Activated T-cell treated with anti-CD3 and anti-CD28 coated beads, Interleukin-2, amount 50 U/mL, for 72 hours (primary cell): ENCODE measurements at regions not wholly inside any gene's neighbourhood (a gene's known extent, or its start where the extent isn't known, plus 50 kb on each side); places are given as distances from the start of the nearest gene placed in this dataset.

ENCODE experiments used
- ATAC-seq, 2 donors: fragments of 150-1000 bp; cut with Tn5 transposase; replicated peaks in 1 of 2; 2 replicates each; pipeline ENCODE4 v1.10.0; 2021; ENCODE audit warnings: moderate library complexity in 2 of 2, mild to moderate bottlenecking in 1 of 2
- DNase-seq, 2 donors: peaks; one replicate each; pipeline ENCODE4 v3.0.0; 2021 to 2022; ENCODE audit warnings: mixed read lengths in 1 of 2
- H3K27ac Mint-ChIP-seq: one replicate; pipeline ENCODE4 v1.8.0; 2022; ENCODE audit warnings: mild to moderate bottlenecking, moderate library complexity, mixed read lengths
- H3K27me3 Mint-ChIP-seq: one replicate; pipeline ENCODE4 v1.8.0; 2022; ENCODE audit warnings: low read depth, mixed read lengths
- H3K36me3 Mint-ChIP-seq, 2 donors: one replicate each; pipeline ENCODE4 v1.8.0; 2022; ENCODE audit warnings: mixed read lengths in 2 of 2, mild to moderate bottlenecking in 1 of 2; ENCODE audit not compliant: insufficient read depth in 2 of 2
- H3K4me1 Mint-ChIP-seq: one replicate; pipeline ENCODE4 v1.8.0; 2022; ENCODE audit warnings: low read depth, mixed read lengths
- H3K4me3 Mint-ChIP-seq, 2 donors: one replicate each; pipeline ENCODE4 v1.8.0; 2022; ENCODE audit warnings: mild to moderate bottlenecking in 2 of 2, mixed read lengths in 2 of 2, moderate library complexity in 2 of 2
- H3K9me3 Mint-ChIP-seq, 2 donors: one replicate each; pipeline ENCODE4 v1.8.0; 2022; ENCODE audit warnings: mixed read lengths in 2 of 2

- Mint-ChIP-seq H3K4me3 (peak overlapping the region; percentile 46 to 76), H3K9me3 (peaks cover 0 to 4% of the 10 kb centered on the region in 2 donors), H3K27me3 (peaks cover 33% of the 10 kb centered on the region), H3K36me3 (peaks cover 0 to 8% of the 10 kb centered on the region in 2 donors), H3K27ac (peak overlapping the region; percentile 98), H3K4me1 (peaks cover 34% of the 10 kb centered on the region)
- DNase-seq (peak in 1 of 2 donors; percentile 3), ATAC-seq (peak; percentile 81 to 86)
These were observed 169.9 kb downstream of the NNT start for GRCh38 chr5:43772764-43773477.

GRCh38 chr5:43772458-43772763 lies 169.4 kb downstream of the NNT start:
- peaks cover 0 to 4% of the 10 kb centered on the region in 2 donors for H3K9me3 Mint-ChIP-seq
- H3K27ac Mint-ChIP-seq: peak overlapping the region; percentile 98
- DNase-seq: no peak
- H3K4me3 Mint-ChIP-seq: peak overlapping the region; percentile 46 to 76
- H3K36me3 Mint-ChIP-seq: peaks cover 0 to 8% of the 10 kb centered on the region in 2 donors
- H3K4me1 Mint-ChIP-seq: peaks cover 34% of the 10 kb centered on the region
- no peak for ATAC-seq
- H3K27me3 Mint-ChIP-seq: peaks cover 28% of the 10 kb centered on the region

GRCh38 chr5:43771611-43772031 lies 168.6 kb downstream of the NNT start:
- peak; percentile 50 to 53 for ATAC-seq
- H3K9me3 Mint-ChIP-seq: peaks cover 0 to 3% of the 10 kb centered on the region in 2 donors
- H3K4me1 Mint-ChIP-seq: peaks cover 34% of the 10 kb centered on the region
- H3K27me3 Mint-ChIP-seq: peaks cover 23% of the 10 kb centered on the region
- DNase-seq: peak in 1 of 2 donors; percentile 2
- H3K27ac Mint-ChIP-seq: peak overlapping the region; percentile 58
- peaks cover 0 to 8% of the 10 kb centered on the region in 2 donors for H3K36me3 Mint-ChIP-seq
- H3K4me3 Mint-ChIP-seq: no peak overlapping the region

- Mint-ChIP-seq H3K36me3 (peaks cover 0 to 8% of the 10 kb centered on the region in 2 donors), H3K27me3 (peaks cover 11% of the 10 kb centered on the region), H3K27ac (no peak overlapping the region), H3K9me3 (peaks cover 0 to 3% of the 10 kb centered on the region in 2 donors), H3K4me1 (peaks cover 34% of the 10 kb centered on the region), H3K4me3 (no peak overlapping the region)
- ATAC-seq (no peak), DNase-seq (no peak)
These were observed 166.8 kb downstream of the NNT start for GRCh38 chr5:43769571-43770355.
